ENCODE measurements at regions not wholly inside any gene's neighbourhood (a gene's known extent, or its start where the extent isn't known, plus 50 kb on each side); places are given as distances from the start of the nearest gene placed in this dataset.

DNA sequence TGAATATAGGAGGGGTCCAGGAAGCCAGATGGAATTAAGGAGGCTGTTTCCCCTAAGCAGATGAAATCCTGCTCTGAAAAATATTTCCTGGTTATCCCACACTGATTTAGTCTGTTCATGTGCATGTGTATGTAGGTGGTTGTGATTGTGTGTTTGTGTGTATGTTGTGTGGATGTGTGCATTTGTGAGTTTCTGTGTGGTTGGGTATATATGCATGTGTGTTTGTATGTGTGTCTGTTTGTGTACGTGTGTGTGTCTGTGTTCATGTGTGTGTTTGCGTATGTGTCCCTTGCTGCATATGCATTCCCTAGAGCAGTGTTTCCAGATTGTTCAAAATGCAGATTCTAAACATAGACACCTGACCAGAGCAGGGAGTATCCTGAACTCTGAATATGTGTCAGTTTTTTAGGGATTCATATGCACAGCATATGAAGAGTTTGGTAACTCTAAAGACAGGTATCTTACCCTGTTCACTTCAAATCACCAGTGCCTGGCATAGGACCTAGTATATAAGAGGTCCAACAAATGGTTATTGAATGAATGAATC lies 239.8 kb downstream of the MAFB start:
- TF ChIP-seq, protein P1, sequence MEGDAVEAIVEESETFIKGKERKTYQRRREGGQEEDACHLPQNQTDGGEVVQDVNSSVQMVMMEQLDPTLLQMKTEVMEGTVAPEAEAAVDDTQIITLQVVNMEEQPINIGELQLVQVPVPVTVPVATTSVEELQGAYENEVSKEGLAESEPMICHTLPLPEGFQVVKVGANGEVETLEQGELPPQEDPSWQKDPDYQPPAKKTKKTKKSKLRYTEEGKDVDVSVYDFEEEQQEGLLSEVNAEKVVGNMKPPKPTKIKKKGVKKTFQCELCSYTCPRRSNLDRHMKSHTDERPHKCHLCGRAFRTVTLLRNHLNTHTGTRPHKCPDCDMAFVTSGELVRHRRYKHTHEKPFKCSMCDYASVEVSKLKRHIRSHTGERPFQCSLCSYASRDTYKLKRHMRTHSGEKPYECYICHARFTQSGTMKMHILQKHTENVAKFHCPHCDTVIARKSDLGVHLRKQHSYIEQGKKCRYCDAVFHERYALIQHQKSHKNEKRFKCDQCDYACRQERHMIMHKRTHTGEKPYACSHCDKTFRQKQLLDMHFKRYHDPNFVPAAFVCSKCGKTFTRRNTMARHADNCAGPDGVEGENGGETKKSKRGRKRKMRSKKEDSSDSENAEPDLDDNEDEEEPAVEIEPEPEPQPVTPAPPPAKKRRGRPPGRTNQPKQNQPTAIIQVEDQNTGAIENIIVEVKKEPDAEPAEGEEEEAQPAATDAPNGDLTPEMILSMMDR (conservative IDR thresholded peaks at IDR 0.05; ENCODE audit: low read depth in 2 of 2), result no peak
- TF ChIP-seq EZH2 (IDR thresholded peaks at IDR 0.05; ENCODE audit: low read depth, unreplicated experiment), result no peak
- TF ChIP-seq, protein P2, sequence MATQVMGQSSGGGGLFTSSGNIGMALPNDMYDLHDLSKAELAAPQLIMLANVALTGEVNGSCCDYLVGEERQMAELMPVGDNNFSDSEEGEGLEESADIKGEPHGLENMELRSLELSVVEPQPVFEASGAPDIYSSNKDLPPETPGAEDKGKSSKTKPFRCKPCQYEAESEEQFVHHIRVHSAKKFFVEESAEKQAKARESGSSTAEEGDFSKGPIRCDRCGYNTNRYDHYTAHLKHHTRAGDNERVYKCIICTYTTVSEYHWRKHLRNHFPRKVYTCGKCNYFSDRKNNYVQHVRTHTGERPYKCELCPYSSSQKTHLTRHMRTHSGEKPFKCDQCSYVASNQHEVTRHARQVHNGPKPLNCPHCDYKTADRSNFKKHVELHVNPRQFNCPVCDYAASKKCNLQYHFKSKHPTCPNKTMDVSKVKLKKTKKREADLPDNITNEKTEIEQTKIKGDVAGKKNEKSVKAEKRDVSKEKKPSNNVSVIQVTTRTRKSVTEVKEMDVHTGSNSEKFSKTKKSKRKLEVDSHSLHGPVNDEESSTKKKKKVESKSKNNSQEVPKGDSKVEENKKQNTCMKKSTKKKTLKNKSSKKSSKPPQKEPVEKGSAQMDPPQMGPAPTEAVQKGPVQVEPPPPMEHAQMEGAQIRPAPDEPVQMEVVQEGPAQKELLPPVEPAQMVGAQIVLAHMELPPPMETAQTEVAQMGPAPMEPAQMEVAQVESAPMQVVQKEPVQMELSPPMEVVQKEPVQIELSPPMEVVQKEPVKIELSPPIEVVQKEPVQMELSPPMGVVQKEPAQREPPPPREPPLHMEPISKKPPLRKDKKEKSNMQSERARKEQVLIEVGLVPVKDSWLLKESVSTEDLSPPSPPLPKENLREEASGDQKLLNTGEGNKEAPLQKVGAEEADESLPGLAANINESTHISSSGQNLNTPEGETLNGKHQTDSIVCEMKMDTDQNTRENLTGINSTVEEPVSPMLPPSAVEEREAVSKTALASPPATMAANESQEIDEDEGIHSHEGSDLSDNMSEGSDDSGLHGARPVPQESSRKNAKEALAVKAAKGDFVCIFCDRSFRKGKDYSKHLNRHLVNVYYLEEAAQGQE (IDR thresholded peaks at IDR 0.05; ENCODE audit: unreplicated experiment), result no peak
